ENCODE measurements at regions not wholly inside any gene's neighbourhood (a gene's known extent, or its start where the extent isn't known, plus 50 kb on each side); places are given as distances from the start of the nearest gene placed in this dataset.

- TF ChIP-seq CTCF (IDR thresholded peaks at IDR 0.05): no peak
- no peak for TF ChIP-seq EP300 (IDR thresholded peaks at IDR 0.05; ENCODE audit: low read depth)
- TF ChIP-seq POLR2A (IDR thresholded peaks at IDR 0.05): no peak
- TF ChIP-seq POLR2AphosphoS5 (IDR thresholded peaks at IDR 0.05): no peak
These were observed 129.2 kb upstream of the LRIG1 start for GRCh38 chr3:66629982-66630368.

Data from transverse colon (tissue), 4 donors.